ENCODE measurements at regions not wholly inside any gene's neighbourhood (a gene's known extent, or its start where the extent isn't known, plus 50 kb on each side); places are given as distances from the start of the nearest gene placed in this dataset.

DNA sequence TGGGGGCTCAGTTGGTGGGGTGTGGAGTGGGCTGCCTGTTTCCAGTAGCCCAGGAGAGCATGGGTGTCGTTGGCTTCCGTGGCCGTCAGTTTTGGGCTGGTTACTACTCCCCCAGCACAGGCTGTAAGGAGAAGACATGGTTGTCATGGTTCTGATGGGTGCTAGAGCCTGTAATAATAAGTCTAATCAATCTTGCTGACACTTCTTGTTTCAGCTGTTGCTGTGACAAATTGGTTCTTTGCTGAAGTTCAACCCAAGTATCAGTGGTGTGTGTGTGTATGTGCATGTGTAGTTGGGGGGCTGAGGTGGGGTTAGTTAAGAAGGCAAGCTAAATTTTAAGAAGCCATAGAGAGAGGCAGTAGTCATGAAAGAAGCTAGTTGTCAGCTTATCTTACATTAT, 61.3 kb upstream of the DBX1 start:
- H3K4me3 ChIP-seq (ENCODE audit: low read depth, low read length), result no peak overlapping the region
- DNase-seq (ENCODE audit: low read depth), result no peak
- TF ChIP-seq CTCF (IDR thresholded peaks at IDR 0.05; ENCODE audit: insufficient read depth, low read length), result no peak

- no peak for TF ChIP-seq CTCF (IDR thresholded peaks at IDR 0.05; ENCODE audit: insufficient read depth, low read length)
- no peak for DNase-seq (ENCODE audit: low read depth)
- H3K4me3 ChIP-seq (ENCODE audit: low read depth, low read length), result no peak overlapping the region
These were observed 53.5 kb upstream of the DBX1 start for GRCh38 chr11:20213790-20214189.

- DNase-seq (ENCODE audit: low read depth), result no peak
- H3K4me3 ChIP-seq (ENCODE audit: low read depth, low read length), result no peak overlapping the region
- TF ChIP-seq CTCF (IDR thresholded peaks at IDR 0.05; ENCODE audit: insufficient read depth, low read length), result no peak
These were observed 51.4 kb upstream of the DBX1 start for GRCh38 chr11:20211691-20212090.
